GM11168 (cell line): ENCODE measurements at regions not wholly inside any gene's neighbourhood (a gene's known extent, or its start where the extent isn't known, plus 50 kb on each side); places are given as distances from the start of the nearest gene placed in this dataset.

Source experiments
- in situ Hi-C: fragments of 300-500 bp; cut with MboI; formaldehyde crosslinking; loops from one replicate; pipeline ENCODE4 v1.12.0; 2022; ENCODE audit warnings: low sequenced_read_pairs; ENCODE audit not compliant: unreplicated experiment

- in situ Hi-C loops: no loop called here
Measured at GRCh38 chr2:217244815-217245214, 385.0 kb upstream of the TNP1 start.

GRCh38 chr2:217242947-217243346, 383.1 kb upstream of the TNP1 start:
- in situ Hi-C loops: no loop called here

GRCh38 chr2:217231724-217232123, 371.9 kb upstream of the TNP1 start:
- in situ Hi-C loops: no loop called here

- in situ Hi-C loops: no loop called here
Measured at GRCh38 chr2:217231212-217231611, 371.3 kb upstream of the TNP1 start.

- in situ Hi-C loops: no loop called here
Measured at GRCh38 chr2:217228732-217229131, 368.9 kb upstream of the TNP1 start.

GRCh38 chr2:217227794-217228193, 367.9 kb upstream of the TNP1 start:
- in situ Hi-C loops: no loop called here

- in situ Hi-C loops: no loop called here
Measured at GRCh38 chr2:217225596-217225995, 365.7 kb upstream of the TNP1 start.

GRCh38 chr2:217223222-217223930, 363.5 kb upstream of the TNP1 start:
- in situ Hi-C loops: no loop called here

- in situ Hi-C loops: no loop called here
Measured at GRCh38 chr2:217222309-217222910, 362.5 kb upstream of the TNP1 start.

- in situ Hi-C loops: no loop called here
Measured at GRCh38 chr2:217220228-217221013, 360.6 kb upstream of the TNP1 start.

- in situ Hi-C loops: no loop called here
Measured at GRCh38 chr2:217219164-217219520, 359.3 kb upstream of the TNP1 start.

GRCh38 chr2:217218269-217219163, 358.7 kb upstream of the TNP1 start:
- in situ Hi-C loops: no loop called here

GRCh38 chr2:217216982-217217381, 357.1 kb upstream of the TNP1 start:
- in situ Hi-C loops: no loop called here

GRCh38 chr2:217216316-217216715, 356.5 kb upstream of the TNP1 start:
- in situ Hi-C loops: no loop called here

GRCh38 chr2:217215877-217216276, 356.0 kb upstream of the TNP1 start:
- in situ Hi-C loops: no loop called here

- in situ Hi-C loops: no loop called here
Measured at GRCh38 chr2:217208867-217209266, 349.0 kb upstream of the TNP1 start.

GRCh38 chr2:217207699-217208010, 347.8 kb upstream of the TNP1 start:
- in situ Hi-C loops: no loop called here

- in situ Hi-C loops: no loop called here
Measured at GRCh38 chr2:217206907-217207698, 347.2 kb upstream of the TNP1 start.

- in situ Hi-C loops: no loop called here
Measured at GRCh38 chr2:217206016-217206725, 346.3 kb upstream of the TNP1 start.
